Vagina (tissue), 2 donors: ENCODE measurements at regions not wholly inside any gene's neighbourhood (a gene's known extent, or its start where the extent isn't known, plus 50 kb on each side); places are given as distances from the start of the nearest gene placed in this dataset.
A peak's percentile ranks its signal among the peaks of the same experiment; 100 is the strongest.

ENCODE experiments used
- DNase-seq, 2 donors: peaks; one replicate each; pipeline ENCODE4 v3.0.0-alpha.2; 2017; ENCODE audit errors: extremely low spot score in 2 of 2
- H3K27ac ChIP-seq: fragments of 200-600 bp; sonication (generic); one replicate; pipeline ENCODE4 v1.5.1; 2019
- H3K27me3 ChIP-seq: fragments of 200-600 bp; sonication (generic); one replicate; pipeline ENCODE4 v1.5.1; 2019
- H3K36me3 ChIP-seq, 2 donors: fragments of 200-600 bp; sonication (generic); one replicate each; pipeline ENCODE4 v1.5.1; 2017 to 2019
- H3K4me1 ChIP-seq: fragments of 200-600 bp; sonication (generic); one replicate; pipeline ENCODE4 v1.5.1; 2019
- H3K4me3 ChIP-seq, 2 donors: fragments of 200-600 bp; sonication (generic); 1 replicate in 1 of 2; 2 replicates in 1 of 2; pipeline ENCODE4 v1.5.1; 2016 to 2019
- H3K9me3 ChIP-seq: fragments of 200-600 bp; sonication (generic); one replicate; pipeline ENCODE4 v1.5.1; 2019
- CTCF ChIP-seq, 3 experiments: fragments of 450-650 bp in 2 of 3; fragments of 200-600 bp in 1 of 3; sonication (generic) in 1 of 3; IDR thresholded peaks; one replicate each; pipeline ENCODE4 v1.5.1; 2017 to 2019; ENCODE audit warnings: antibody characterized with exemption in 3 of 3, mild to moderate bottlenecking in 2 of 3, moderate library complexity in 2 of 3
- POLR2A ChIP-seq, 2 donors: fragments of 450-650 bp; IDR thresholded peaks; one replicate each; pipeline ENCODE4 v1.6.1; 2017; ENCODE audit warnings: antibody characterized with exemption in 2 of 2, mild to moderate bottlenecking in 2 of 2, moderate library complexity in 2 of 2
- POLR2AphosphoS5 ChIP-seq, 2 donors: sonication (generic); formaldehyde crosslinking; IDR thresholded peaks; one replicate each; pipeline ENCODE4 v1.9.0; 2017; ENCODE audit warnings: antibody characterized with exemption in 2 of 2, mild to moderate bottlenecking in 2 of 2, low read depth in 1 of 2; ENCODE audit not compliant: insufficient read depth in 1 of 2
- intact Hi-C: fragments of 100-400 bp; cut with DNase I; formaldehyde crosslinking; loops from one replicate; pipeline ENCODE4 v1.15.1; 2023

GRCh38 chr20:7622399-7622961, 317.8 kb downstream of the HAO1 start:
- H3K27me3 ChIP-seq: no peaks in the 10 kb centered on the region
- H3K9me3 ChIP-seq: no peaks in the 10 kb centered on the region
- H3K4me3 ChIP-seq: no peak overlapping the region
- TF ChIP-seq CTCF (IDR thresholded peaks at IDR 0.05): no peak
- TF ChIP-seq POLR2A (IDR thresholded peaks at IDR 0.05): no peak
- TF ChIP-seq POLR2AphosphoS5 (IDR thresholded peaks at IDR 0.05; ENCODE audit: insufficient read depth in 1 of 2, low read depth in 1 of 2): no peak
- intact Hi-C loops: no loop called here
- no peaks in the 10 kb centered on the region for H3K36me3 ChIP-seq
- H3K27ac ChIP-seq: no peak overlapping the region
- H3K4me1 ChIP-seq: no peaks in the 10 kb centered on the region
- DNase-seq: no peak

GRCh38 chr20:7624886-7625285, 315.4 kb downstream of the HAO1 start:
- Histone ChIP-seq H3K4me1 (no peaks in the 10 kb centered on the region), H3K4me3 (no peak overlapping the region), H3K27me3 (no peaks in the 10 kb centered on the region), H3K9me3 (no peaks in the 10 kb centered on the region), H3K27ac (no peak overlapping the region), H3K36me3 (no peaks in the 10 kb centered on the region)
- TF ChIP-seq POLR2AphosphoS5 (IDR thresholded peaks at IDR 0.05; ENCODE audit: insufficient read depth in 1 of 2, low read depth in 1 of 2): no peak
- no peak for TF ChIP-seq POLR2A (IDR thresholded peaks at IDR 0.05)
- no peak for TF ChIP-seq CTCF (IDR thresholded peaks at IDR 0.05)
- no peak for DNase-seq
- intact Hi-C loops: no loop called here

GRCh38 chr20:7627734-7628663, 312.3 kb downstream of the HAO1 start:
- no peak for DNase-seq
- intact Hi-C loops: no loop called here
- Histone ChIP-seq H3K36me3 (no peaks in the 10 kb centered on the region), H3K9me3 (no peaks in the 10 kb centered on the region), H3K27ac (no peak overlapping the region), H3K27me3 (no peaks in the 10 kb centered on the region), H3K4me1 (no peaks in the 10 kb centered on the region), H3K4me3 (no peak overlapping the region)
- TF ChIP-seq POLR2A (IDR thresholded peaks at IDR 0.05) (no peak), CTCF (IDR thresholded peaks at IDR 0.05) (no peak), POLR2AphosphoS5 (IDR thresholded peaks at IDR 0.05; ENCODE audit: insufficient read depth in 1 of 2, low read depth in 1 of 2) (peak in 1 of 2 donors; percentile 54)

DNA sequence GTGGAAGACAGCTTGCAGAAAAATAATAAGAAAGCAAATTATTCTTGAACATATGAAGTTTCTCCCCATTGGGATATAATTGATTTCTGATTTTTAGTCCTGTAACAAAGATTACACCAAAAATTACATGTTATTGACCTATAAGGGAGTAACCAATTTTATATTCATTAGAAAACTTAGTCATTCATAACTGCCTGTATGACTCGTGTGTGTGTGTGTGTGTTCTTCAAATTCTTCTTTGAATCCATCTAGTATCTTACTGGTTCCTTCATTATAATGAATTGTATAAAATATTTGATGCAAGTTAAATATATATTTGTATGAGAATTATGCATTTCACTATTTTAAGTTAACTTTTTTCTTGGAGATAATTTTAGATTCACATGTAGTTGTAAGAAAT, 310.4 kb downstream of the HAO1 start:
- no peaks in the 10 kb centered on the region for H3K4me1 ChIP-seq
- no peak for TF ChIP-seq POLR2AphosphoS5 (IDR thresholded peaks at IDR 0.05; ENCODE audit: insufficient read depth in 1 of 2, low read depth in 1 of 2)
- no peak for TF ChIP-seq CTCF (IDR thresholded peaks at IDR 0.05)
- no peak for TF ChIP-seq POLR2A (IDR thresholded peaks at IDR 0.05)
- no peak overlapping the region for H3K4me3 ChIP-seq
- H3K9me3 ChIP-seq: no peaks in the 10 kb centered on the region
- intact Hi-C loops: no loop called here
- H3K36me3 ChIP-seq: no peaks in the 10 kb centered on the region
- DNase-seq: no peak
- no peaks in the 10 kb centered on the region for H3K27me3 ChIP-seq
- no peak overlapping the region for H3K27ac ChIP-seq

DNA sequence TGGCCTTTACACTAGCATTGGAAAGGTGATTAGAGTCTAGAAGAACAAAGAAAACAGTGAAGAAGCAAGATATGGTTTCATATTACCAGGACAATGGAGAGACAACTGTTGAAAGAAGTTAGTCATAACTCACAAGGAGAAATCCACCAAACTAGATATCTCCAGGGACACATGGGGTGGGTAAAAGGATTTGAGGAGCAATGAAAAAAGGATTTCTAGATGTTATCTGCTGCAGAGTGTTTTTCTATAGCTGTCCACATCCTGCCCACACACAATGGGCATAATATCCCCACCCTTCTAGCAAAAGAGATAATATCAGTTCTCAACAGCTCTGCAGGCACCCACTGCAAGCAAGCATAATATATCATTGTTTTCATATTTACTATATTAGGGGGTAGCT, 303.1 kb downstream of the HAO1 start:
- intact Hi-C loops: no loop called here
- no peak overlapping the region for H3K27ac ChIP-seq
- H3K36me3 ChIP-seq: no peaks in the 10 kb centered on the region
- no peak overlapping the region for H3K4me3 ChIP-seq
- no peaks in the 10 kb centered on the region for H3K9me3 ChIP-seq
- no peaks in the 10 kb centered on the region for H3K27me3 ChIP-seq
- H3K4me1 ChIP-seq: no peaks in the 10 kb centered on the region
- TF ChIP-seq POLR2A (IDR thresholded peaks at IDR 0.05) (no peak), CTCF (IDR thresholded peaks at IDR 0.05) (no peak), POLR2AphosphoS5 (IDR thresholded peaks at IDR 0.05; ENCODE audit: insufficient read depth in 1 of 2, low read depth in 1 of 2) (no peak)
- no peak for DNase-seq
